ENCODE measurements at regions not wholly inside any gene's neighbourhood (a gene's known extent, or its start where the extent isn't known, plus 50 kb on each side); places are given as distances from the start of the nearest gene placed in this dataset.

- no peak for ATAC-seq (ENCODE audit: low read depth)
- dilution Hi-C loops (cut with HindIII; ENCODE audit: low sequenced_read_pairs, unreplicated experiment) (no loop called here), in situ Hi-C loops (cut with MboI; ENCODE audit: low sequenced_read_pairs) (no loop called here)
These were observed 1456.9 kb downstream of the TECRL start for GRCh38 chr4:62952366-62952765.

More at GRCh38 chr4:62952366-62952765, 1456.9 kb downstream of the TECRL start:
- Histone ChIP-seq H2AK5ac (ENCODE audit: low read depth, low read length) (no peak overlapping the region), H3K4ac (ENCODE audit: low read depth, low read length) (no peak overlapping the region), H3K9me3 (ENCODE audit: control insufficient read depth, insufficient read depth, low read length) (peaks cover 2% of the 10 kb centered on the region), H3K27me3 (ENCODE audit: control insufficient read depth, insufficient read depth, low read length) (no peaks in the 10 kb centered on the region), H3K56ac (ENCODE audit: extremely low read depth, insufficient read depth, low read length) (no peak overlapping the region), H4K20me1 (ENCODE audit: insufficient read depth, low read length) (no peaks in the 10 kb centered on the region), H4K8ac (ENCODE audit: low read depth in 2 of 2, low read length in 2 of 2) (no peak overlapping the region), H2AK9ac (replicated peaks; ENCODE audit: low read depth, low read length, poor library complexity) (no peak overlapping the region), H4K91ac (ENCODE audit: insufficient read depth, low read depth, low read length) (no peak overlapping the region), H3K9ac (ENCODE audit: low read depth, low read length) (no peak overlapping the region), H3K4me1 (ENCODE audit: control insufficient read depth, insufficient read depth, low read length) (no peaks in the 10 kb centered on the region), H3K14ac (replicated peaks; ENCODE audit: low read depth, low read length) (no peak overlapping the region), H3K18ac (ENCODE audit: low read depth, low read length) (no peak overlapping the region), H3K9me1 (ENCODE audit: insufficient read depth, low read length) (no peaks in the 10 kb centered on the region), H4K5ac (ENCODE audit: low read depth, low read length) (no peak overlapping the region), H3K36me3 (ENCODE audit: control insufficient read depth, insufficient read depth, low read length) (no peaks in the 10 kb centered on the region), H2AFZ (replicated peaks; ENCODE audit: low read length, poor library complexity) (no peak overlapping the region), H3K27ac (ENCODE audit: insufficient read depth, low read length) (no peak overlapping the region), H2BK20ac (ENCODE audit: low read depth, low read length) (no peak overlapping the region), H2BK15ac (ENCODE audit: low read depth, low read length) (no peak overlapping the region), H3K4me2 (ENCODE audit: low read depth, low read length) (no peak overlapping the region), H3K4me3 (ENCODE audit: insufficient read depth, low read depth, low read length) (no peak overlapping the region), H2BK120ac (ENCODE audit: low read depth, low read length) (no peak overlapping the region), H3K79me1 (ENCODE audit: low read depth in 1 of 2, low read length in 2 of 2) (no peaks in the 10 kb centered on the region), H3K23ac (ENCODE audit: low read depth, low read length) (no peak overlapping the region), H2BK5ac (ENCODE audit: low read depth, low read length, poor library complexity, severe bottlenecking) (no peak overlapping the region)
- BruUV-seq (replicated peaks), result no TSS peak
- CTCF ChIA-PET, result no interaction called here
- DNase-seq, result no peak
- POLR2A ChIA-PET (ENCODE audit: unreplicated experiment), result no interaction called here
- no peak for TF ChIP-seq MXI1 (IDR thresholded peaks at IDR 0.05; ENCODE audit: borderline replicate concordance, low read depth, low read length)
- WGBS, 2 experiments (ENCODE audit: extremely low coverage in 2 of 2, insufficient read length in 1 of 2), result no CpG with 5 or more reads among the region's 3 CpGs
- intact Hi-C loops (cut with micrococcal nuclease), result no loop called here

Data from IMR-90 (cell line).